ENCODE measurements at regions not wholly inside any gene's neighbourhood (a gene's known extent, or its start where the extent isn't known, plus 50 kb on each side); places are given as distances from the start of the nearest gene placed in this dataset.
A peak's percentile ranks its signal among the peaks of the same experiment; 100 is the strongest.

- DNase-seq: no peak
Measured at GRCh38 chr9:11002705-11003104, 389.9 kb upstream of the PTPRD start.

- DNase-seq: no peak
Measured at GRCh38 chr9:11003836-11004235, 391.0 kb upstream of the PTPRD start.

- no peak for DNase-seq
Measured at GRCh38 chr9:11011696-11012095, 398.9 kb upstream of the PTPRD start.

- no peak for DNase-seq
Measured at GRCh38 chr9:11016081-11016480, 403.3 kb upstream of the PTPRD start.

GRCh38 chr9:11023201-11023600 is 410.4 kb upstream of the PTPRD start:
- no peak for DNase-seq

GRCh38 chr9:11025775-11026174 is 413.0 kb upstream of the PTPRD start:
- no peak for DNase-seq

GRCh38 chr9:11038366-11038765 is 425.6 kb upstream of the PTPRD start:
- no peak for DNase-seq

GRCh38 chr9:11039006-11039405 is 426.2 kb upstream of the PTPRD start:
- no peak for DNase-seq

- no peak for DNase-seq
Measured at GRCh38 chr9:11045589-11045988, 432.8 kb upstream of the PTPRD start.

- no peak for DNase-seq
Measured at GRCh38 chr9:11063263-11063662, 450.5 kb upstream of the PTPRD start.

- peak; percentile 35 for DNase-seq
Measured at GRCh38 chr9:11064909-11065308, 452.1 kb upstream of the PTPRD start.

- no peak for DNase-seq
Measured at GRCh38 chr9:11072176-11072575, 459.4 kb upstream of the PTPRD start.

GRCh38 chr9:11086561-11086960 is 473.8 kb upstream of the PTPRD start:
- no peak for DNase-seq

GRCh38 chr9:11088821-11089374 is 476.1 kb upstream of the PTPRD start:
- DNase-seq: no peak

- no peak for DNase-seq
Measured at GRCh38 chr9:11092974-11093373, 480.2 kb upstream of the PTPRD start.

GRCh38 chr9:11097020-11097419 is 484.2 kb upstream of the PTPRD start:
- DNase-seq: no peak

- DNase-seq: no peak
Measured at GRCh38 chr9:11103525-11103924, 490.7 kb upstream of the PTPRD start.

- no peak for DNase-seq
Measured at GRCh38 chr9:11107196-11107595, 494.4 kb upstream of the PTPRD start.

- no peak for DNase-seq
Measured at GRCh38 chr9:11128156-11128555, 515.4 kb upstream of the PTPRD start.

- DNase-seq: no peak
Measured at GRCh38 chr9:11135851-11136250, 523.0 kb upstream of the PTPRD start.

GRCh38 chr9:11141357-11141756 is 528.6 kb upstream of the PTPRD start:
- DNase-seq: no peak

GRCh38 chr9:11142965-11143738 is 530.4 kb upstream of the PTPRD start:
- no peak for DNase-seq

- DNase-seq: no peak
Measured at GRCh38 chr9:11144746-11145145, 531.9 kb upstream of the PTPRD start.

GRCh38 chr9:11148189-11148588 is 535.4 kb upstream of the PTPRD start:
- no peak for DNase-seq

GRCh38 chr9:11149065-11149464 is 536.3 kb upstream of the PTPRD start:
- DNase-seq: no peak
